ENCODE measurements at regions not wholly inside any gene's neighbourhood (a gene's known extent, or its start where the extent isn't known, plus 50 kb on each side); places are given as distances from the start of the nearest gene placed in this dataset.

GRCh38 chr1:208362011-208362410 is 117.8 kb upstream of the PLXNA2 start:
- Histone ChIP-seq H3K9ac (ENCODE audit: low read depth, low read length) (no peak overlapping the region), H3K9me3 (ENCODE audit: control insufficient read depth, insufficient read depth, low read length) (no peaks in the 10 kb centered on the region), H3K4me1 (ENCODE audit: insufficient read depth, low read length) (no peaks in the 10 kb centered on the region), H3K36me3 (ENCODE audit: insufficient read depth, low read length) (no peaks in the 10 kb centered on the region)

- Histone ChIP-seq H3K9ac (ENCODE audit: low read depth, low read length) (no peak overlapping the region), H3K36me3 (ENCODE audit: insufficient read depth, low read length) (no peaks in the 10 kb centered on the region), H3K4me1 (ENCODE audit: insufficient read depth, low read length) (no peaks in the 10 kb centered on the region), H3K9me3 (ENCODE audit: control insufficient read depth, insufficient read depth, low read length) (no peaks in the 10 kb centered on the region)
Observed at GRCh38 chr1:208366559-208366958, 122.4 kb upstream of the PLXNA2 start.

GRCh38 chr1:208369045-208369444 is 124.9 kb upstream of the PLXNA2 start:
- Histone ChIP-seq H3K36me3 (ENCODE audit: insufficient read depth, low read length) (no peaks in the 10 kb centered on the region), H3K4me1 (ENCODE audit: insufficient read depth, low read length) (peaks cover 4% of the 10 kb centered on the region; the same call in 1 of the 2 replicates), H3K9ac (ENCODE audit: low read depth, low read length) (no peak overlapping the region), H3K9me3 (ENCODE audit: control insufficient read depth, insufficient read depth, low read length) (no peaks in the 10 kb centered on the region)

- Histone ChIP-seq H3K9me3 (ENCODE audit: control insufficient read depth, insufficient read depth, low read length) (no peaks in the 10 kb centered on the region), H3K36me3 (ENCODE audit: insufficient read depth, low read length) (no peaks in the 10 kb centered on the region), H3K4me1 (ENCODE audit: insufficient read depth, low read length) (peaks cover 4% of the 10 kb centered on the region; the same call in 1 of the 2 replicates), H3K9ac (ENCODE audit: low read depth, low read length) (no peak overlapping the region)
Observed at GRCh38 chr1:208369658-208370057, 125.5 kb upstream of the PLXNA2 start.

GRCh38 chr1:208374391-208374941 is 130.3 kb upstream of the PLXNA2 start:
- no peaks in the 10 kb centered on the region for H3K36me3 ChIP-seq (ENCODE audit: insufficient read depth, low read length)
- H3K4me1 ChIP-seq (ENCODE audit: insufficient read depth, low read length): peaks cover 4% of the 10 kb centered on the region; the same call in 1 of the 2 replicates
- no peak overlapping the region for H3K9ac ChIP-seq (ENCODE audit: low read depth, low read length)
- H3K9me3 ChIP-seq (ENCODE audit: control insufficient read depth, insufficient read depth, low read length): no peaks in the 10 kb centered on the region

GRCh38 chr1:208381481-208381880 is 137.3 kb upstream of the PLXNA2 start:
- H3K36me3 ChIP-seq (ENCODE audit: insufficient read depth, low read length): no peaks in the 10 kb centered on the region
- H3K9ac ChIP-seq (ENCODE audit: low read depth, low read length): no peak overlapping the region
- no peaks in the 10 kb centered on the region for H3K9me3 ChIP-seq (ENCODE audit: control insufficient read depth, insufficient read depth, low read length)
- H3K4me1 ChIP-seq (ENCODE audit: insufficient read depth, low read length): no peaks in the 10 kb centered on the region

GRCh38 chr1:208387908-208388811 is 144.0 kb upstream of the PLXNA2 start:
- Histone ChIP-seq H3K4me1 (ENCODE audit: insufficient read depth, low read length) (no peaks in the 10 kb centered on the region), H3K9ac (ENCODE audit: low read depth, low read length) (no peak overlapping the region), H3K9me3 (ENCODE audit: control insufficient read depth, insufficient read depth, low read length) (no peaks in the 10 kb centered on the region), H3K36me3 (ENCODE audit: insufficient read depth, low read length) (no peaks in the 10 kb centered on the region)

- Histone ChIP-seq H3K9me3 (ENCODE audit: control insufficient read depth, insufficient read depth, low read length) (peaks cover 4% of the 10 kb centered on the region; the same call in 1 of the 2 replicates), H3K36me3 (ENCODE audit: insufficient read depth, low read length) (no peaks in the 10 kb centered on the region), H3K9ac (ENCODE audit: low read depth, low read length) (no peak overlapping the region)
Observed at GRCh38 chr1:208393416-208393815, 149.2 kb upstream of the PLXNA2 start.

GRCh38 chr1:208393826-208394225 is 149.6 kb upstream of the PLXNA2 start:
- Histone ChIP-seq H3K9ac (ENCODE audit: low read depth, low read length) (no peak overlapping the region), H3K36me3 (ENCODE audit: insufficient read depth, low read length) (no peaks in the 10 kb centered on the region), H3K4me1 (ENCODE audit: insufficient read depth, low read length) (no peaks in the 10 kb centered on the region), H3K9me3 (ENCODE audit: control insufficient read depth, insufficient read depth, low read length) (peaks cover 4% of the 10 kb centered on the region; the same call in 1 of the 2 replicates)

More at GRCh38 chr1:208393416-208393815, 149.2 kb upstream of the PLXNA2 start:
- no peaks in the 10 kb centered on the region for H3K4me1 ChIP-seq (ENCODE audit: insufficient read depth, low read length)

GRCh38 chr1:208397286-208397685 is 153.1 kb upstream of the PLXNA2 start:
- peaks cover 4% of the 10 kb centered on the region; the same call in 1 of the 2 replicates for H3K9me3 ChIP-seq (ENCODE audit: control insufficient read depth, insufficient read depth, low read length)
- no peak overlapping the region for H3K9ac ChIP-seq (ENCODE audit: low read depth, low read length)
- no peaks in the 10 kb centered on the region for H3K4me1 ChIP-seq (ENCODE audit: insufficient read depth, low read length)
- H3K36me3 ChIP-seq (ENCODE audit: insufficient read depth, low read length): no peaks in the 10 kb centered on the region

GRCh38 chr1:208405014-208405413 is 160.8 kb upstream of the PLXNA2 start:
- no peaks in the 10 kb centered on the region for H3K4me1 ChIP-seq (ENCODE audit: insufficient read depth, low read length)
- no peaks in the 10 kb centered on the region for H3K9me3 ChIP-seq (ENCODE audit: control insufficient read depth, insufficient read depth, low read length)
- no peaks in the 10 kb centered on the region for H3K36me3 ChIP-seq (ENCODE audit: insufficient read depth, low read length)
- no peak overlapping the region for H3K9ac ChIP-seq (ENCODE audit: low read depth, low read length)

- H3K4me1 ChIP-seq (ENCODE audit: insufficient read depth, low read length): no peaks in the 10 kb centered on the region
- no peaks in the 10 kb centered on the region for H3K9me3 ChIP-seq (ENCODE audit: control insufficient read depth, insufficient read depth, low read length)
- H3K9ac ChIP-seq (ENCODE audit: low read depth, low read length): no peak overlapping the region
- no peaks in the 10 kb centered on the region for H3K36me3 ChIP-seq (ENCODE audit: insufficient read depth, low read length)
Observed at GRCh38 chr1:208409176-208409575, 165.0 kb upstream of the PLXNA2 start.

GRCh38 chr1:208410409-208410808 is 166.2 kb upstream of the PLXNA2 start:
- no peaks in the 10 kb centered on the region for H3K9me3 ChIP-seq (ENCODE audit: control insufficient read depth, insufficient read depth, low read length)
- H3K9ac ChIP-seq (ENCODE audit: low read depth, low read length): no peak overlapping the region
- H3K36me3 ChIP-seq (ENCODE audit: insufficient read depth, low read length): no peaks in the 10 kb centered on the region
- H3K4me1 ChIP-seq (ENCODE audit: insufficient read depth, low read length): no peaks in the 10 kb centered on the region

- no peak overlapping the region for H3K9ac ChIP-seq (ENCODE audit: low read depth, low read length)
- H3K9me3 ChIP-seq (ENCODE audit: control insufficient read depth, insufficient read depth, low read length): no peaks in the 10 kb centered on the region
- no peaks in the 10 kb centered on the region for H3K36me3 ChIP-seq (ENCODE audit: insufficient read depth, low read length)
- H3K4me1 ChIP-seq (ENCODE audit: insufficient read depth, low read length): no peaks in the 10 kb centered on the region
Observed at GRCh38 chr1:208413006-208413405, 168.8 kb upstream of the PLXNA2 start.

GRCh38 chr1:208418667-208419066 is 174.5 kb upstream of the PLXNA2 start:
- Histone ChIP-seq H3K4me1 (ENCODE audit: insufficient read depth, low read length) (no peaks in the 10 kb centered on the region), H3K36me3 (ENCODE audit: insufficient read depth, low read length) (no peaks in the 10 kb centered on the region), H3K9ac (ENCODE audit: low read depth, low read length) (no peak overlapping the region), H3K9me3 (ENCODE audit: control insufficient read depth, insufficient read depth, low read length) (no peaks in the 10 kb centered on the region)

Data from ES-I3 (cell line).